ENCODE measurements at regions not wholly inside any gene's neighbourhood (a gene's known extent, or its start where the extent isn't known, plus 50 kb on each side); places are given as distances from the start of the nearest gene placed in this dataset.

GRCh38 chr19:28586474-28586873, 626.5 kb downstream of the UQCRFS1 start:
- SMC1A ChIA-PET (ENCODE audit: uncharacterized antibody, unreplicated experiment), result interaction anchor here (0.7 to 1.5 kb wide), 3 partner anchors 9 to 100 kb away, joined by 3 to 4 read pairs (median 3); no protein-coding TSS in a partner anchor
- DNase-seq (ENCODE audit: low read depth, low spot score) (no peak), FAIRE-seq (no peak), ATAC-seq (no peak)
- no peak overlapping the region for H3K9ac ChIP-seq (ENCODE audit: control insufficient read depth, insufficient read depth, low read length)
- no peaks in the 10 kb centered on the region for H3K36me3 ChIP-seq (ENCODE audit: control insufficient read depth in 2 of 2, insufficient read depth in 2 of 2, low read length in 1 of 2)
- POLR2A ChIA-PET, result interaction anchor here (1.0 kb wide), 1 partner anchor 14 kb away, joined by 3 read pairs; no protein-coding TSS in a partner anchor
- H3K79me2 ChIP-seq (ENCODE audit: control insufficient read depth, insufficient read depth, low read length), result no peaks in the 10 kb centered on the region
- H2AFZ ChIP-seq (ENCODE audit: control insufficient read depth, low read depth, low read length), result no peak overlapping the region
- intact Hi-C loops (cut with micrococcal nuclease; ENCODE audit: unreplicated experiment) (no loop called here), in situ Hi-C loops (cut with MboI) (no loop called here)
- no peaks in the 10 kb centered on the region for H3K27me3 ChIP-seq (replicated peaks in 1 of 2; ENCODE audit: control insufficient read depth in 2 of 2, insufficient read depth in 2 of 2, low read length in 1 of 2)
- CTCF ChIA-PET, result interaction anchor here (0.6 to 1.0 kb wide), 2 partner anchors 39 to 42 kb away, joined by 3 to 4 read pairs; no protein-coding TSS in a partner anchor
- H3K4me1 ChIP-seq (ENCODE audit: control insufficient read depth, insufficient read depth, low read length), result no peaks in the 10 kb centered on the region
- no peak overlapping the region for H3K4me3 ChIP-seq
- no peaks in the 10 kb centered on the region for H4K20me1 ChIP-seq (ENCODE audit: control insufficient read depth, insufficient read depth)
- H3K9me3 ChIP-seq (replicated peaks; ENCODE audit: control insufficient read depth, insufficient read depth, low read length), result no peaks in the 10 kb centered on the region; the same call in 2 of the 3 replicates
- TF ChIP-seq JUND (IDR thresholded peaks at IDR 0.05; ENCODE audit: low read depth, low read length) (no peak), GABPA (IDR thresholded peaks at IDR 0.05; ENCODE audit: low read depth) (no peak), TBL1XR1 (IDR thresholded peaks at IDR 0.05; ENCODE audit: low read depth, low read length) (no peak), USF2 (IDR thresholded peaks at IDR 0.05; ENCODE audit: borderline replicate concordance, low read depth, low read length) (no peak), SP1 (IDR thresholded peaks at IDR 0.05; ENCODE audit: low read depth, low read length) (no peak)
- WGBS (ENCODE audit: insufficient coverage, insufficient replicate concordance, low lambda C conversion rate, missing lambda C conversion rate), result 29% methylated on average over 7 of the region's 7 CpGs
- H3K4me2 ChIP-seq (ENCODE audit: control insufficient read depth, insufficient read depth), result no peak overlapping the region
- no TSS peak for BruUV-seq (replicated peaks)
- RAD21 ChIA-PET (ENCODE audit: unreplicated experiment), result interaction anchor here (0.8 to 0.9 kb wide), 2 partner anchors 20 to 42 kb away, joined by 3 read pairs; no protein-coding TSS in a partner anchor
- H3K27ac ChIP-seq (ENCODE audit: control insufficient read depth, insufficient read depth), result no peak overlapping the region

GRCh38 chr19:28585796-28586195, 627.2 kb downstream of the UQCRFS1 start:
- Histone ChIP-seq H3K4me2 (ENCODE audit: control insufficient read depth, insufficient read depth) (no peak overlapping the region), H3K27ac (ENCODE audit: control insufficient read depth, insufficient read depth) (no peak overlapping the region), H3K9me3 (replicated peaks; ENCODE audit: control insufficient read depth, insufficient read depth, low read length) (no peaks in the 10 kb centered on the region; the same call in 2 of the 3 replicates), H3K27me3 (replicated peaks in 1 of 2; ENCODE audit: control insufficient read depth in 2 of 2, insufficient read depth in 2 of 2, low read length in 1 of 2) (no peaks in the 10 kb centered on the region), H3K4me3 (no peak overlapping the region), H3K4me1 (ENCODE audit: control insufficient read depth, insufficient read depth, low read length) (no peaks in the 10 kb centered on the region), H3K9ac (ENCODE audit: control insufficient read depth, insufficient read depth, low read length) (no peak overlapping the region), H4K20me1 (ENCODE audit: control insufficient read depth, insufficient read depth) (no peaks in the 10 kb centered on the region), H3K79me2 (ENCODE audit: control insufficient read depth, insufficient read depth, low read length) (no peaks in the 10 kb centered on the region), H2AFZ (ENCODE audit: control insufficient read depth, low read depth, low read length) (no peak overlapping the region), H3K36me3 (ENCODE audit: control insufficient read depth in 2 of 2, insufficient read depth in 2 of 2, low read length in 1 of 2) (no peaks in the 10 kb centered on the region)
- no peak for FAIRE-seq
- CTCF ChIA-PET, result interaction anchor here (0.6 to 1.0 kb wide), 2 partner anchors 39 to 41 kb away, joined by 3 to 4 read pairs; no protein-coding TSS in a partner anchor
- no TSS peak for BruUV-seq (replicated peaks)
- TF ChIP-seq REST (IDR thresholded peaks at IDR 0.05; ENCODE audit: low read depth, low read length) (no peak), FOXM1 (IDR thresholded peaks at IDR 0.05; ENCODE audit: low read depth, low read length) (no peak), FOS (IDR thresholded peaks at IDR 0.05; ENCODE audit: borderline replicate concordance, extremely low read depth, insufficient read length) (no peak), BCL11A (IDR thresholded peaks at IDR 0.05; ENCODE audit: low read depth, low read length) (no peak), TBL1XR1 (IDR thresholded peaks at IDR 0.05; ENCODE audit: low read depth, low read length) (no peak), SKIL (IDR thresholded peaks at IDR 0.05; ENCODE audit: low read depth, poor library complexity, severe bottlenecking) (no peak), LARP7 (IDR thresholded peaks at IDR 0.05) (no peak)
- in situ Hi-C loops (cut with MboI), result no loop called here
- WGBS (ENCODE audit: insufficient coverage, insufficient replicate concordance, low lambda C conversion rate, missing lambda C conversion rate), result 6% methylated on average over 4 of the region's 4 CpGs
- no peak for ATAC-seq
- intact Hi-C loops (cut with micrococcal nuclease; ENCODE audit: unreplicated experiment), result no loop called here
- RAD21 ChIA-PET (ENCODE audit: unreplicated experiment), result interaction anchor here (0.8 kb wide), 1 partner anchor 21 kb away, joined by 3 read pairs; no protein-coding TSS in a partner anchor
- POLR2A ChIA-PET, result interaction anchor here (1.0 kb wide), 1 partner anchor 13 kb away, joined by 3 read pairs; no protein-coding TSS in a partner anchor
- DNase-seq (ENCODE audit: low read depth, low spot score), result no peak
- SMC1A ChIA-PET (ENCODE audit: uncharacterized antibody, unreplicated experiment), result interaction anchor here (0.7 to 1.5 kb wide), 3 partner anchors 8 to 99 kb away, joined by 3 to 4 read pairs (median 3); no protein-coding TSS in a partner anchor
